ENCODE measurements at regions not wholly inside any gene's neighbourhood (a gene's known extent, or its start where the extent isn't known, plus 50 kb on each side); places are given as distances from the start of the nearest gene placed in this dataset.

DNA sequence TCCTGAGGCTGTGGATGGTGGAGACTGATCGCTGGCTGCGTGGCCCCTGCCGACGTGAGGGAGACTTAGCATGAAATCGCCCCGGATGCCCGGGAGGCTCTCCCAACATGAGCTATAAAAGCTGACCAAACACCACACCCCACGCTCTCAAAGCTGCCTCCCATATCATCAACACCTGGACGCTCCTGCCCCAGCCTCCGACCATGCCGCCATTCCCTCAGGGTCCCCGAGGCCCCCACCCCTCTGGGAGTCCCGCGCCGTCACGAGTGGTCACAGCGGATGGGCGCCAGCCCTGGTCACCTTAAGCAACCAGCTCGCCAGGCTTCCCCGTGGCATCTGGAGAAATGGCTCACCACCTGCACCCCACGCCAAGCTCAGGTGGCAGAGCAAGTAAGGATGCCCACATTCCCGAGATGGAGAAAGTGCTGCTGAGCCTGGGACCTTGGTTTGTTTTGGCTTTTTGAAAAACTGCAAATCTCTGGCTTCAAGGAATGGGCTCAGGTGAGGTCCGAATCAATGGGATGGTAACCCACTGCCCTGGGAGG is 196.0 kb downstream of the MED10 start:
- TF ChIP-seq TEAD4 (IDR thresholded peaks at IDR 0.05) = no peak
- TF ChIP-seq, protein P1, sequence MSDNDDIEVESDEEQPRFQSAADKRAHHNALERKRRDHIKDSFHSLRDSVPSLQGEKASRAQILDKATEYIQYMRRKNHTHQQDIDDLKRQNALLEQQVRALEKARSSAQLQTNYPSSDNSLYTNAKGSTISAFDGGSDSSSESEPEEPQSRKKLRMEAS (IDR thresholded peaks at IDR 0.05) = no peak
- no peak for TF ChIP-seq EGR1 (IDR thresholded peaks at IDR 0.05)
- TF ChIP-seq, protein P2, sequence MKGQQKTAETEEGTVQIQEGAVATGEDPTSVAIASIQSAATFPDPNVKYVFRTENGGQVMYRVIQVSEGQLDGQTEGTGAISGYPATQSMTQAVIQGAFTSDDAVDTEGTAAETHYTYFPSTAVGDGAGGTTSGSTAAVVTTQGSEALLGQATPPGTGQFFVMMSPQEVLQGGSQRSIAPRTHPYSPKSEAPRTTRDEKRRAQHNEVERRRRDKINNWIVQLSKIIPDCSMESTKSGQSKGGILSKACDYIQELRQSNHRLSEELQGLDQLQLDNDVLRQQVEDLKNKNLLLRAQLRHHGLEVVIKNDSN (IDR thresholded peaks at IDR 0.05) = no peak
- TF ChIP-seq FOXM1 (IDR thresholded peaks at IDR 0.05; ENCODE audit: borderline replicate concordance, low read depth) = no peak
- no peak for TF ChIP-seq CREB1 (IDR thresholded peaks at IDR 0.05; ENCODE audit: low read depth)
- TF ChIP-seq TAF1 (IDR thresholded peaks at IDR 0.05; ENCODE audit: low read depth) = no peak
- TF ChIP-seq, protein P3, sequence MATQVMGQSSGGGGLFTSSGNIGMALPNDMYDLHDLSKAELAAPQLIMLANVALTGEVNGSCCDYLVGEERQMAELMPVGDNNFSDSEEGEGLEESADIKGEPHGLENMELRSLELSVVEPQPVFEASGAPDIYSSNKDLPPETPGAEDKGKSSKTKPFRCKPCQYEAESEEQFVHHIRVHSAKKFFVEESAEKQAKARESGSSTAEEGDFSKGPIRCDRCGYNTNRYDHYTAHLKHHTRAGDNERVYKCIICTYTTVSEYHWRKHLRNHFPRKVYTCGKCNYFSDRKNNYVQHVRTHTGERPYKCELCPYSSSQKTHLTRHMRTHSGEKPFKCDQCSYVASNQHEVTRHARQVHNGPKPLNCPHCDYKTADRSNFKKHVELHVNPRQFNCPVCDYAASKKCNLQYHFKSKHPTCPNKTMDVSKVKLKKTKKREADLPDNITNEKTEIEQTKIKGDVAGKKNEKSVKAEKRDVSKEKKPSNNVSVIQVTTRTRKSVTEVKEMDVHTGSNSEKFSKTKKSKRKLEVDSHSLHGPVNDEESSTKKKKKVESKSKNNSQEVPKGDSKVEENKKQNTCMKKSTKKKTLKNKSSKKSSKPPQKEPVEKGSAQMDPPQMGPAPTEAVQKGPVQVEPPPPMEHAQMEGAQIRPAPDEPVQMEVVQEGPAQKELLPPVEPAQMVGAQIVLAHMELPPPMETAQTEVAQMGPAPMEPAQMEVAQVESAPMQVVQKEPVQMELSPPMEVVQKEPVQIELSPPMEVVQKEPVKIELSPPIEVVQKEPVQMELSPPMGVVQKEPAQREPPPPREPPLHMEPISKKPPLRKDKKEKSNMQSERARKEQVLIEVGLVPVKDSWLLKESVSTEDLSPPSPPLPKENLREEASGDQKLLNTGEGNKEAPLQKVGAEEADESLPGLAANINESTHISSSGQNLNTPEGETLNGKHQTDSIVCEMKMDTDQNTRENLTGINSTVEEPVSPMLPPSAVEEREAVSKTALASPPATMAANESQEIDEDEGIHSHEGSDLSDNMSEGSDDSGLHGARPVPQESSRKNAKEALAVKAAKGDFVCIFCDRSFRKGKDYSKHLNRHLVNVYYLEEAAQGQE (IDR thresholded peaks at IDR 0.05; ENCODE audit: low read depth) = no peak
- TF ChIP-seq YY1 (IDR thresholded peaks at IDR 0.05; ENCODE audit: low read depth) = no peak
- no peak for TF ChIP-seq TCF12 (IDR thresholded peaks at IDR 0.05; ENCODE audit: low read depth)

DNA sequence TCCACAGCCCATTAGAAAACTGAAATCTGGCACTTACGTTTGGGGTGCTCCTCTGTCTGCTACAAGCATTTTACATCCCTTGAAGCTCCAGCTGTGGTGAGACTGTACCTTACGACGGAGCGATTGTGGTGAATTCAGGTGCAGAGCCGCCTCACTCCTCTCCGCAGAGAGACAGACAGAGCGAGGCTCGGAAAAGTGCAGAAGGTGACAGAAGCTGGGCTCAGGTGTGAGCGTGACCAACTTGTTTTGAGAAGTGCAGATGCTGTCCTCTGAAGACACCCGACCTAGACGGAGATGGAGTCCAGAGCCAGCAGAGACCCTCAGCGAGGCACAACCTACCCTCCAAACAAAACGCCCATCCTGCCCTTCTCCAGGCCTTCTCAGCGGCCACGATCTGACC is 196.5 kb downstream of the MED10 start:
- TF ChIP-seq, protein P1 (IDR thresholded peaks at IDR 0.05) = no peak
- no peak for TF ChIP-seq NFIC (IDR thresholded peaks at IDR 0.05)
- TF ChIP-seq, protein P3 (IDR thresholded peaks at IDR 0.05; ENCODE audit: low read depth) = no peak
- no peak for TF ChIP-seq TAF1 (IDR thresholded peaks at IDR 0.05; ENCODE audit: low read depth)
- no peak for TF ChIP-seq TCF12 (IDR thresholded peaks at IDR 0.05; ENCODE audit: low read depth)
- no peak for TF ChIP-seq CEBPB (IDR thresholded peaks at IDR 0.05)
- TF ChIP-seq, protein P2 (IDR thresholded peaks at IDR 0.05) = no peak
- TF ChIP-seq ZBTB7A (IDR thresholded peaks at IDR 0.05; ENCODE audit: low read depth) = no peak
- no peak for TF ChIP-seq TEAD4 (IDR thresholded peaks at IDR 0.05)
- TF ChIP-seq YY1 (IDR thresholded peaks at IDR 0.05; ENCODE audit: low read depth) = no peak
- TF ChIP-seq CREB1 (IDR thresholded peaks at IDR 0.05; ENCODE audit: low read depth) = no peak
- TF ChIP-seq EGR1 (IDR thresholded peaks at IDR 0.05) = no peak
- no peak for TF ChIP-seq FOXM1 (IDR thresholded peaks at IDR 0.05; ENCODE audit: borderline replicate concordance, low read depth)
- TF ChIP-seq EP300 (IDR thresholded peaks at IDR 0.05; ENCODE audit: borderline replicate concordance) = no peak
- no peak for TF ChIP-seq RAD21 (IDR thresholded peaks at IDR 0.05; ENCODE audit: low read depth)

DNA sequence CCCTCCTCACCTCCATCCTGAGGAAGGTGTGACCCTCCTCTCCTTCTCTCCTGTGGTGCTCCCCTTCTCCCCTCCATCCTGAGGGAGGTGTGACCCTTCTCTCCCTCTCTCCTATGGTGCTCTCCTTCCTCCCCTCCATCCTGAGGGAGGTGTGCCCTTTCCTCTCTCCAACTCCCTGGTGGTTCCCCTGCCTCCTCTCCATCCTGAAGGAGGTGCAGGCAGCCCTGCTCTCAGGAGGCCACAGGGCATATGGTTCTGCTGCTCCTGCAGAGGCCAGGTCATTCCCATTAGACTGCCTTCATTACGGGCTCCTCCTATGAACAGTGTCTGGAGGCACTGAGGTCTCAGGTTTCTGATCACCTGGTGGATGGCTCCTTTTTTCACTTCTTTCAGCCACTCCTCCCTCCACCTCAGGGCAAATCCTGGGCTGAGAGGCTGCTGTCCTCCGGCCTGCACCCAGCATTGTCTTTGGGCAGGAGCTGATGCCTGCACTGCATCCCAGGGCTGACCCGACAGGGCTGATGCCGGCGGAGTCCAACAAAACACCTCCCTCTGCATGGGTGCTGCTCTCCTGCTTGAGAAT is 197.1 kb downstream of the MED10 start:
- TF ChIP-seq, protein P2 (IDR thresholded peaks at IDR 0.05) = no peak
- TF ChIP-seq ZBTB7A (IDR thresholded peaks at IDR 0.05; ENCODE audit: low read depth) = no peak
- no peak for TF ChIP-seq CREB1 (IDR thresholded peaks at IDR 0.05; ENCODE audit: low read depth)
- no peak for TF ChIP-seq TCF12 (IDR thresholded peaks at IDR 0.05; ENCODE audit: low read depth)
- TF ChIP-seq, protein P3 (IDR thresholded peaks at IDR 0.05; ENCODE audit: low read depth) = no peak
- no peak for TF ChIP-seq TAF1 (IDR thresholded peaks at IDR 0.05; ENCODE audit: low read depth)
- TF ChIP-seq RAD21 (IDR thresholded peaks at IDR 0.05; ENCODE audit: low read depth) = no peak
- no peak for TF ChIP-seq CEBPB (IDR thresholded peaks at IDR 0.05)
- no peak for TF ChIP-seq FOXM1 (IDR thresholded peaks at IDR 0.05; ENCODE audit: borderline replicate concordance, low read depth)
- no peak for TF ChIP-seq EGR1 (IDR thresholded peaks at IDR 0.05)
- TF ChIP-seq, protein P1 (IDR thresholded peaks at IDR 0.05) = no peak
- no peak for TF ChIP-seq YY1 (IDR thresholded peaks at IDR 0.05; ENCODE audit: low read depth)
- no peak for TF ChIP-seq NFIC (IDR thresholded peaks at IDR 0.05)
- TF ChIP-seq EP300 (IDR thresholded peaks at IDR 0.05; ENCODE audit: borderline replicate concordance) = no peak
